ENCODE measurements at regions not wholly inside any gene's neighbourhood (a gene's known extent, or its start where the extent isn't known, plus 50 kb on each side); places are given as distances from the start of the nearest gene placed in this dataset.

GRCh38 chr2:156907806-156908205 is 349.7 kb upstream of the GALNT5 start:
- TF ChIP-seq CTCF (IDR thresholded peaks at IDR 0.05): no peak
- no peak for TF ChIP-seq RCOR1 (IDR thresholded peaks at IDR 0.05; ENCODE audit: low read depth, low read length)
- no peak for TF ChIP-seq NPAS2 (CRISPR knock-in tag; IDR thresholded peaks at IDR 0.05; ENCODE audit: borderline replicate concordance)
- TF ChIP-seq ZFP36 (IDR thresholded peaks at IDR 0.05; ENCODE audit: borderline replicate concordance, partially characterized antibody): no peak
- no peak for TF ChIP-seq ZSCAN20 (CRISPR knock-in tag; IDR thresholded peaks at IDR 0.05)
- no peak for TF ChIP-seq RARB (CRISPR knock-in tag; IDR thresholded peaks at IDR 0.05)
- TF ChIP-seq EHF (CRISPR knock-in tag; IDR thresholded peaks at IDR 0.05): no peak
- TF ChIP-seq SMC3 (IDR thresholded peaks at IDR 0.05): no peak

Measured in A549 (cell line).